Esophagus mucosa (tissue), 1 donor: ENCODE measurements at regions not wholly inside any gene's neighbourhood (a gene's known extent, or its start where the extent isn't known, plus 50 kb on each side); places are given as distances from the start of the nearest gene placed in this dataset.
"Not testable (repeated sequence)": the region's sequence is repeated elsewhere in the genome, so short reads cannot be mapped to it uniquely, and the experiment has no call there.

Experiments used
- ATAC-seq: fragments of 200-7000 bp; cut with Tn5 transposase; one replicate; pipeline ENCODE4 v1.9.1; 2020
- donor health status: DM: yes; HTN: yes; CAD: no.

DNA sequence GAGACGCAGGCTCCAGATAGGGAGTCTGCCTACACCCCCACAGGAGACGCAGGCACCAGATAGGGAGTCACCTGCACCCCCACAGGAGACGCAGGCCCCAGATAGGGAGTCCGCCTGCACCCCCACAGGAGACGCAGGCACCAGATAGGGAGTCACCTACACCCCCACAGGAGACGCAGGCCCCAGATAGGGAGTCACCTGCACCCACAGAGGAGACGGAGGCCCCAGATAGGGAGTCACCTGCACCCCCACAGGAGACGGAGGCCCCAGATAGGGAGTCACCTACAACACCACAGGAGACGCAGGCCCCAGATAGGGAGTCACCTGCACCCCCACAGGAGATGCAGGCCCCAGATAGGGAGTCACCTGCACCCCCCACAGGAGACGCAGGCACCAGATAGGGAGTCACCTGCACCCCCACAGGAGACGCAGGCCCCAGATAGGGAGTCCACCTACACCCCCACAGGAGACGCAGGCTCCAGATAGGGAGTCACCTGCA lies 77.2 kb upstream of the PPP2R2D start:
- ATAC-seq, result not testable (repeated sequence)

DNA sequence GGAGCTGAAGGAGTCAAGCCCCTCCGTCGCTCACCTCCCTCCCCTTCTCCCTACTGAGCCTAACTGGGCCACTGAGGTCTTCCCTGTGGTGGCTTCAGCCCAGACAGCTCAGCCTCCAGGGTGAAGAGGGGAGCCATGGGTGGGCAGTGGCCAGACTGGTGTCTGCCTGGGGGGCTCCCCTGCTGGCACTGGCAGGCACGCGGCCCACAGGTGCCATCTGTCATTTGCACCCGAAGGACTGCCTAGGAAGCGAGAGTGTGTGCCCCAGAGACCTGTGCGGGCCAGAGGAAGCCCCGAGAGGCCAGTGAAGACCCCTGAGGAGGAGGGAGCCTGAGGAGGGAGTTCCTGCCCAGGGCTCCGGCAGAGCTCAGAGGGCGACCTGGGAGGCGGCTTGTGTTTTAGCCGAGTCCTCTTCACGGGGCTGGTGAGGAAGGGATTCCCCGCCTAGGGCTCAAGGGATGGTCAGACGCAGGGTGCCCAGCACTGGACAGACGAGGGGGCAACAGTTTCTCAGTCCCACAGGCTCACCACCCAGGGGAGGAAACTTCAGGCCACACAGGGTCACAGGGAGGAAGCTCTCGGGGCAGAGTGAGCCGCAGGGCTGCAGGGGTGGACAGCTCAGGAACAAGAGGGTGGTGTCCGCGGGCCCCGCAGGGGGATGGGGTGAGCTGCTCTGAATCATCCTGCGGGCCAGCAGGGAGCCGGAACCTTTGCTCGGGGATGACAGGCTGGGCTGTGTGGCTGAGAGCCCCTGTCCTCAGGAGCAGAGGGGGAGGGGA lies 76.2 kb upstream of the PPP2R2D start:
- ATAC-seq, result no peak

DNA sequence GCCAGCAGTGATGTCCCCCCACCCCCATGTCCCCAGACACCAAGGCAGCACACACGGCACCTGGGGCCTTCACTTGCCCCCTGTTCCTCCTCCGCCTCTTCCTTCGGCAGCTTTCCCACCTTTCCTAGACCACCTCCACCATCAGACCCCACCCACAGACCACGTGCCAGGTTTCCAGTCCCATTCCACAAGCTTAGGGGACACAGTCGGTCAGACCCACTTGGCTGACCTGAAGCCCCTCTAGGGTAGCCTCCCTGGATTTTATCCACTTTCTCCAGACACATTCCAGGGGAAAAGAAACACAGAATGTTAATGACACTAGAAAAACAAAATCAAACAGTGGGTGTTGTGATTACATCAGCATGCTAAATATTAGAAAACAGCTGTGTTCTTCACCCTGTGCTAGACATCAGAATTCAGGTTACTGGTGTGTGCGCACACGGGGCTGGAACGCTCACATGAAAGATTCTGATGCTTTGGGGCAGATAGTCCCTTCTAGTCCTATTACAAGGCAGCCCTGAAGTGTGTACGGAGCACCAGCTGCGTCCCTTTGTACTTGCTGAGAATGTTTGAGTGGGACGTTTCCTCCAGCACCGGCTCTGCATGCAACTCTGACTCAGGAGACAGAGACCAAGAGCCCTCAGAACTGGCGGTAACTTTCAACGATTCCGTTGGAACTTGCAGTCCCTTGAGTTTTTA lies 75.5 kb upstream of the PPP2R2D start:
- no peak for ATAC-seq

DNA sequence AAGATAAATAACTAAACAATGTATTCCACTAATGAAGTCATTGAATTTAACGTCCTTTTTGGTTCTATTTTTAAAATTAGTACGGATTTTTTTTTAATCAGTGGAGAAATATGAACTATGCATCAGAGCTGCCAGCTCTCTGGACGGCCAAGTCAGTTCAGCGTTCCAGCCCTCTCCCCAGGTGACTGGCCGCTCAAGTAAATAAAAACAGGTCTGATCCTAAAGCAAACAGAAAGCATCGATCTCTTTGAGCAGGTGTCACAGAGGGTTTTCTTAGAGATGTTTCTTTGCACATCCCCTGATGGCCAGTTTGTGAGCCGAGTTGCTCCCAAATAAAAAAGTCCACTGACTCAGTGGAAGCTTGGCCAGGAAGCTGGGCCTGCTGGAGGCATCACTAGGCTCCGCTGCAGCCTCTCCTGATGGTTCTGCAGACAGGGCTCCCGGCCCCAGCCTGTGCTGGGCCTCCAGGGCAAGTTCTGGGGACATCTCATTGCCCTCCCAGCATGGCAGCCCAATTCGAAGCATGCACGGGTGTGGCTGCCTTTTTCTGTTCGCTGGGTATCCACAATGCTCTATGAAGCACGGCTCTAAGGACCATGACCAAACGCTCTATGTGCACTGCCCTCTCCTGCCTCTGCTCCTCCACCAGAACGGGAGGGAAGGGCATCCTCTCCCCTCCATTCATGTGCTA lies 74.7 kb upstream of the PPP2R2D start:
- no peak for ATAC-seq

DNA sequence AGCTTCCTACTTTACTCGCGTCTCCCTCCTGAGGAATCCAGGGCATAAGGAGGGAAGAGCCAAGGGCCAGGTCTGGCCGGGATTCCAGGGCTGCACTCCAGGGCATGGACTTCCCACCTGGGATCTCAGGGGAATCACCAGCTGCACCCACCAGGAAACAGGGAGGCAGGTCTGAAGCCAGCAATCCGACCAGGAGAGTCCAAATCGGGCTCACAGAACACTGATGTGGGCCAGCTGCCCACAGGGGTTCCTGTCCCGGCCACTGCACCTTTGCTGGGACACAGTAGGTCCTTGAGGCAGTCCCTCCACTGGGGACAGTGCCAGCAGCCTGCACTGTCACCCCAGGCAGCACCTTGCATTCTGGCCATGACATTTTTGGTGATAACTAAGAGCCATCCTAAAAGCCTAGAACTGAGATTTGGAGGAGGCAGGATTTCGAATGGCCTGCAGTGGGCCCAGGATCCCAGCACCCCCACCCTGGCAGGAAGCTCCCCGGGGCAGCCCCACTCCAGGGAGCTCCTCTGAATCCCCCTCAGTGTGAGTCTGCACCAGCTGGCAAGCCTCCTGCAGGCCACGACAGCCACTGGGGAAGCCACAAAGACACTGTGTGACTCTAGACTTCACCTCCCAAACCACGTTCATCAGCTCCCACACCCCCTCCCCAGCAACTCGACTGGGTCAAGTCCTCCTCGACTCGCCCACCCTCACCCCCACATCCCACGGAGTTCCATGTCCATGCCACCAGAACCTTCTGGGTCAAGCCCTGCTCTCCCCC lies 71.5 kb upstream of the PPP2R2D start:
- ATAC-seq, result no peak

DNA sequence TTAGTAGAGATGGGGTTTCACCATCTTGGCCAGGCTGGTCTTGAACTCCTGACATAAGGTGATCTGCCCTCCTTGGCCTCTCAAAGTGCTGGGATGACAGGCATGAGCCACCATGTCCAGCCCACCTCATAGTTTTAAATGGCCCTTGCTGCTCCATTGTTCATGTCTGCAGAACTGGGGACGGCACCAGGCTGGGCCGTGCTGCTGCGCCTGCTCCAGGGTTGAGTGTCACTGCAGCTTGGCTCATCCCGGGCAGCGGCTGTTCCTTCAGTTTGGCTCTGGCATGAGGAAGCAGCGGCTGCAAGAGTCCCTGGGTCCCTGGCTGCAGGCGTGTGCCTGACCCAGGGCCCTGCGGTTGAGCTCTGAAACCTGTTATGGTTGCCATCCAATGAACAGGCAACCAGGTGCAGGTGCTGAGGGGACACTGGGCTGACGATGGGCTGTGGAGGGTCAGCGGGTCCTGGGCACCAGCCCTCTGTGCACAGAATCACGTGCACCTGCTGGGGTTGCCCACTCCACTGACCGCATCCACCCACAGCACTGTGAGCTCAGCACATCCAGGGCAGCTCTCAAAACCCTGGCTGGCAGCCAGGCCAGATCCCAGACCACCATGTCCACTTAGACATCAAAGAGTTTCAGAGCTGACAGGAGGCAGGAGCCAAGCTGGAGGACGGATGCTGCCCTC lies 70.2 kb upstream of the PPP2R2D start:
- ATAC-seq, result no peak

DNA sequence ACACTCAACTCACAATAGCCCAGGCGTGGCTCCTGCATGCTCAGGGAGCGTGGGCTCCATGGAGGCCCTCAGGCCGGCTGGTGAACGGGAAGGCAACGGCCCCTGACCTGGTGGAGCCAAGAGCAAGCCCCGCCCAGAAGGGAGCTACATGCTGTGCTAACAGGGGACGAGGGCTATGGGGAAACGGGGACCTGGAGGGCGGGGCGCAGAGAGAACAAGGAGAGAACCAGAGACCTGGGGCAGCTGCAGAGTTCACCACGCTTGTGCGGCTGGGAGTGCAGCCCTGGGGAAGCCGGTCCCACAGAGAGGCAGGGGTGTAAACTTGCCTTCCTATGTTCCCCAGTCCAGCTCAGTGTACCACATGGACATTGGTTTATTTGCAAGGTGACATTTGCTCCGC lies 69.2 kb upstream of the PPP2R2D start:
- no peak for ATAC-seq

DNA sequence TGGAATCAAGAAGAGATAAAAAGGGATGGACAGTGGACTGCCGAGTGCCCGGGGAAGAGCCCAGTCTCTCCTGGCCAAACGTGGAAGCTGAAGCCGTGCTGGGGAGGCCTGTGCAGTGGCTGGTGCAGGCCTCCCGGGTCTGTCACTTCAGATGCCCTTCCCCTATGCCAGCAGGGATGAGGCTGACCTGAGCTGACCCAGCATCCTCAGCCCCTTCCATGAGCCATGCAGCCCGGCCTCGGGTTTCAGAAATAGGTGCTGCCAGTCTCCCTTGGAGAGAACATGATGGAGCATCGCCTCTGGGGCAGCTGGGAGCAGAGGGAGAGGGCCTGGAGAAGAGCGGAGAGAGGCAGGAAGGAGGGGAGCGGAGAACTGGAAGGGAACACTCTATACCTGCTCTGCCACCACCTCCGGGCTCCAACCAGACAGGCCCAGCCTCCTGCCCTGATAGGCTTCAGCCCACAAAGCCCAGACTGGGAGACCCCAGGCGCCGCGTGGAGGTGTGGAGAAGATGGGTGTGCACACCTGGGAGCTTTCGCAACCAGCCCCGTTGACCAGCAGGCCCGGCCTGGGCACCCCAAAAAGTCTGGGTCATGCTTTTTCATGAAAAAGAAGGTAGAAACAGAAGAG lies 68.6 kb upstream of the PPP2R2D start:
- no peak for ATAC-seq

DNA sequence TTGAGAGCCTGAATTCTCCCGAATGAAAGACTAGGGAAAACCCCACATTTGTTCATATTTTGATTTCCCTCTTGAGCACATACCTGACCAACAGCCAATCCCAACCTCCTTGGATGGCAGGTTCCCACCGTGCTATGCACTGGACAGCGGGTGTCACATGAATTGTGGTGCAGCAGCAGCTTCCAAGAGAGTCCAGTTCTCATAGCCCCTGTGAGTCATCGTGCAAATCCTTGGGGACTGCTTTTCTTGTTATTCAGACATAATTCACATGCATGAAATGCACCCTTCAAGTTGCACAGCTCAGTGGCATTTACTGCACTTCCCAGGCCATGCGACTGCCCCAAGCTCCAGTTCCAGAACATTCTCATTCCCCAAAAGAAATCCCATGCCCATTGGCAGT lies 67.8 kb upstream of the PPP2R2D start:
- ATAC-seq, result no peak

DNA sequence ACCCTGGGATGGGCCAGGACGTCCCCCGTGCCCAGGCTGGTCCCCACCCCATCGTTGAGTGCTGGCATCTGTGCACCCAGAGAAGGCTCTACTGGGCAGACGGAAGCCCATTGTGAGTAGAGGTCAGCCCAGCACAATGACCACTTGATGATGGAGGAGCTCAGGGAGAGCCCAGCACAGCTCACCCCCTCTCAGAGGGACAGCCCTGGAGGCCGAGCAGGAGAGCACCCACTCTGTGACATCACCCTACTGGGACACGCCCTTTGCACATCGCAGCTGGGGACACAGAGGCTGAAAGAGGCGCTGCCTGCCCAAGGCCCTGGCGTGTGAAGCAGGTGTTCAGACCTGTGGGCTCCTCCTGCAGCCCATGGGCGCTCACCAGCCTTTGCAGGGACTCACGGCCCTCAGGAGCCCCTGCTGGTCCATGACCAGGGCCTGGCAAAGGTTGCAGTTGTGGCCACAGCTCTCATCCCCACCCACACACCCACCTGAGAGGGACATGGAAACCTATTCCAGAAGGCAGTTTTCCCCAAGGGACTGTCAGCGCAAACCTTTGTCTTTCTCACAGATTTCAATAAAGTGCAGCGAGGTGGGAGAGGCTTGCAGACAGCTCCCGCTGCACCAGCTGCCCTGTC lies 67.2 kb upstream of the PPP2R2D start:
- ATAC-seq, result no peak

DNA sequence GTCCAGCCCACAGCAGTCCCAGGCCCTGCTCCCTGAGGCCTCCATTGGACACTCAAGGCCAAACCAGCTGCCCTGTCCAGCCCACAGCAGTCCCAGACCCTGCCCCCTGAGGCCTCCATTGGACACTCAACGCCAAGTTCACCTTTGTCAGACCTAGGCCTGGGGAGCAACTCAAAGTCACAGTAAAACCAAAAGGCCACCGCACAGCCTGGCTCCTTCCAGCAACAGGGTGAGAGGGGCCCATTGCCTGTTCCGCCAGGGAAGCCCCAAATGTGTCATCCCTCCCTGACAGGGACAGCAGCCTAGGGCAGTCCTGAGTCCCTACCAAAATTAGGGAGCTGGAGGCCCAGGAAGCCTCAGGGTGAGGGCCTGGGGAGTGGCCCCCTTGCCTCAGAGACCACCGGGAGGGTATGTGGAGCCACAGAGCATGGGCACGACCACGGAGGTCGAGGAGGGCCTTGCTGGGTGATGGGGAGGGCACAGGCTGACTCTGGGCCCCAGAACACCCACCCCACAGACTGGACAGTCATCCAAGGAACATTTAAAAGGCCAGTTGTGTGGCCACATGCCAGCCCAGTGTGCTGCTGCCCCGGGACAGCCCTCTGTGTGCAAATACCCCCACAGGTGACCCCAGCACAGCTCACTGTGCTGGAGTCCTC lies 66.5 kb upstream of the PPP2R2D start:
- no peak for ATAC-seq

DNA sequence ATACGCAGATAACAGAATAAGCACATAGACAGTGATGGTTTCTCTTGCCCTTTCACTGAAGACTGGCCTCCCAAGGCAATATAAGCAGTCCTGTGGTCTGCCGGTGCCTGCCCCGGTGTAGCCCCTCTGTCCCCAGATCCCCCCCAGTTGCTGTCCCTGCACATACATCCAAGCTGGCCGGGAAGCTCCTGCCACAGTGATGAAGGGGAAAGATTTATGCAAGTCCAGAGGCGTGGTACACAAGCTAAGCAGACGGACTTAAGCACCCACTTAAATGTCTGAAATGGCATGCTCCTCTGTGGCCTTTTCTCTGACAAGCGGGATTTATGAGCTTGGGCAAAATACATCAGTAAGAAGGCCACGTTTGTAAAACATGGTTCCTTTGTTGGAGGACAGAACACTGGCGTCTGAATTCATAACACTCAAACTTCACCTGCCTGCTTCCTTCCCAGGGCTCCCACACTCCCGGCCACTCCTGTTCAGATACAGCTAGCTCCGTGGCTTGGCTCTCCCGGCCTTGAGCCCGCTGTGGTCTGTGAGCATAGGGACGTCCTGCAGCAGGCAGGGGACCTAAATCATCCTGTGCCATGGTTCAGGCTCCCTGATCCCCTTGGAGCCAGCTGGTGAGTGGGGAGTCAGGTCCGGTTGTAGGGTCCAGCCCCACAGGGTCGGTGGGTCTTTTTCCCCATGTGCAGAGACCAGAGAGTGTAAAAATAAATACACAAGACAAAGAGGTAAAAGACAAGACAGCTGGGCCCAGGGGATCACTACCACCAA lies 61.7 kb upstream of the PPP2R2D start:
- no peak for ATAC-seq

DNA sequence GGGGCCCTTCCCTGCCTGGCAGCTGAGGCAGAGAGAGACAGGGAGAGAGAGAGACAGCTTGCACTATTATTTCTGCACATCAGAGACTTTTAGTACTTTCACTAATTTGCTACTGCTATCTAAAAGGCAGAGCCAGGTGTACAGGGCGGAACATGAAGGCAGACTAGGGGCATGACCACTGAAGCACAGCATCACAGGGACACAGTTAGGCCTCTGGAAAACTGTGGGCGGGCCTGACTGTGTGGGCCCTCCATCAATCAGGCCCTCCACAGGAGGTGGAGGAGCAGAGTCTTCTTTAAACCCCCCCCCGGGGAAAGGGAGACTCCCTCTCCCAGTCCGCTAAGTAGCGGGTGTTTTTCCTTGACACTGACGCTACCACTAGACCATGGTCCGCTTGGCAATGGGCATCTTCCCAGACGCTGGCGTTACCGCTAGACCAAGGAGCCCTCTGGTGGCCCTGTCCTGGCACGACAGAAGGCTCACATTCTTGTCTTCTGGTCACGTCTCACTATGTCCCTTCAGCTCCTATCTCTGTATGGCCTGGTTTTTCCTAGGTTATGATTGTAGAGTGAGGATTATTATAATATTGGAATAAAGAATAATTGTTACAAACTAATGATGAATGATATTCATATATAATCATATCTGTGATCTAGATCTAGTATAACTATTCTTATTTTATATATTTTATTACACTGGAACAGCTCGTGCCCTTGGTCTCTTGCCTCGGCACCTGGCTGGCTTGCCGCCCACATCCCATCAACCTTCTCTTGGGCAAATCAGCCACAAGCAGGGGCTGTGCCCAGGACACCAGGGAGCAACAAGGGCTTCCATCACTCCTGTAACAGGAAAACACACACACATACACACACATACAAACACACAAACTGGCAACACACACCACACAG lies 60.7 kb upstream of the PPP2R2D start:
- ATAC-seq, result not testable (repeated sequence)

DNA sequence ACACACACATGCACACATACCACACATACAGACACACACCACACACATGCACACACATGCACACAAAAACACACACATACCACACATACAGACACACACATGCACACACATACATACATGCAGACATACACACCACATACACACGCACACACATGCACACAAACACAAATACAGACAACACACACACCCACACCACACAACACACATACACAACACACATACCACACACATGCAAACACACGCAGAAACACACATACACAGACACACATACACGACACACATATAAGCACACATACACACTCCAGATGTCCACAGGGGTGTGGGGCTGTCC lies 60.1 kb upstream of the PPP2R2D start:
- no peak for ATAC-seq

DNA sequence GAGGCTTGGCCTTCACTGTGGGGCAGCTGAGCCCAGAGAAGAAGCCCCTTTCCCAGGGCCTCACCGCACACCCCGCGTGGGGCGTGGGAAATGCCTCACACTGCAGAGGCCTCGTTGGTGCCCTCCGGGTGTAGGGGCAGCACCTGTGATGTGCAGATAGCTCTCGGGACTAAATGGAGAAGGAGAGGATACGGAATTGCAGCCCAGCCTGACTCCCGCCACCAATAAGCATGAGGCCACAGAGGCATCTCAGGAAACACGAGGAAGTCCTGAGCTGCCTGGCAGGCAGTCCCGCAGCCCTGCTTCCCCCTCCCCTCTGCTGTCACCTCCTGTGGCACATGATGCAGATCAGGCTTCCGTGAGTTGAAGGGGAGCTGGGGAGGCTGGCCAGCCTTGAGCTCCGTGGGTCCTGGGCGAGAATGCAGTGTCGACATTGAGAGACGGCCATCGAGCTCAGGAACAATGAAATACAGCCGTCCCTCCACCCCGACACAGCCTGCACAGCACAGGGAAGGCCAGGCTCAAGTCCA lies 59.6 kb upstream of the PPP2R2D start:
- no peak for ATAC-seq

DNA sequence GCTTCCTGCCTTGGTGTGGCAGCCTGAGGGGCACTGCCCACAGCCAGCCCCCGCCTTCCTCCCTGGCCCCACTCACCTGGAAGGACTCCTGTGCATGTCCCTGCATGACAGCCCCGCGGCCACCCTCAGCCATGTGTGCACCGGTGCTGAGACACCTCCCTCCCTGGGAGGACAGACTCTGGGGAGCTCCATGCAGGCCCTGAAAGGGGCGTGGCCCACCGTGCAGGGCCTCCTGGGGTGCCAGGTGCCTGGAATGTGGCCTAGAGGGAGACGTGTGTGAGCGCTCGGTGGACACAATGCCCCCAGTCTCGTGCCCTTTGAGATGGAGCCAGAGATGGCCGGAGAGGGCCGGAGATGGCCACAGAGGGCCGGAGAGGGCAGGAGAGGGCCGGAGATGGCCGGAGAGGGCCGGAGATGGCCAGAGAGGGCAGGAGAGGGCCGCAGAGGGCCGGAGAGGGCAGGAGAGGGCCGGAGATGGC lies 59.1 kb upstream of the PPP2R2D start:
- peak; percentile 20 for ATAC-seq

DNA sequence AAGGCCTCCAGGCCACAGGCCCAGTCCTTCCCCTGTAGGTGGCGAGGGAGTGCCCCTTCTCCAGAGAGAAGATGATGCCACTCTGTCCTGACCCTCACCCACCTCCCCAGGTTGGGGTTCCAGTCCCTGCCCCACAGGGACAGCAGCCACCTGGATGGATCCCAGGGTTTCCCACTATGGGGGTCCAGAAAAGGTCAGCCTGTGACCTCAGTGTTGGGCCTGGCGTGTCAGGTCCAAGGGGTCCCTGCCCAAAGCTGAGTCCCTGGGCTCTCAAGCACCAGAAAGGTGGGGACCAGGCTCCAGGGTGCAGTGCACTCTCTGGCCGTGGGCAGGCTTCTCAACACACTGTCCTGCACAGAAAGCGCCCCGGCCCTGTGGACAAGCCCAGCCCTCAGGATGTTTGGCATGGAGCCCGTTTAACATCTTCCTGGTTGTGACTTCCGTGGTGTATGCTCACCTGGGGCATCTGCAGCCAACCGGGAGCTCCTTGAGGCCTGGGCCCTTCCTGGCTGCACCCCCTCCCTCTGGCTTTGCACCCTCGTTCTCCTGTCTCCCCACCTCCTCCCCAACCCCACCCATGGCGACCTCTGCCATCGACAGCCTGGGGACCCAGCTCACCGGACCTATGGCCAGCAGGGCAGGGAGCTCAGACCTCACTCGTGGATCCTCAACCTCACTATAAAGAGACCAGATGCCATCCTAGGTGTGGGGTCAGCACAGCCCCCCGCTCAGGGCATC lies 58.3 kb upstream of the PPP2R2D start:
- ATAC-seq, result peak; percentile 18
